GM23248 (cell line): ENCODE measurements at regions not wholly inside any gene's neighbourhood (a gene's known extent, or its start where the extent isn't known, plus 50 kb on each side); places are given as distances from the start of the nearest gene placed in this dataset.
"Not testable (repeated sequence)": the region's sequence is repeated elsewhere in the genome, so short reads cannot be mapped to it uniquely, and the experiment has no call there.

ENCODE experiments used
- DNase-seq: peaks from one replicate; pipeline ENCODE4 v3.0.0-alpha.2; 2015
- H2AFZ ChIP-seq: fragments of 200-600 bp; sonication (generic); 2 replicates; pipeline ENCODE4 v1.6.1; 2016; ENCODE audit warnings: antibody characterized with exemption
- H3F3A ChIP-seq: fragments of 200-600 bp; sonication (generic); 2 replicates; pipeline ENCODE4 v1.6.1; 2016; ENCODE audit warnings: mild to moderate bottlenecking, antibody characterized with exemption, mixed run types; ENCODE audit not compliant: insufficient read depth
- H3K27ac ChIP-seq: fragments of 200-600 bp; sonication (generic); 2 replicates; pipeline ENCODE4 v1.5.1; 2016; ENCODE audit warnings: mild to moderate bottlenecking
- H3K27me3 ChIP-seq: fragments of 200-600 bp; sonication (generic); replicated peaks from 2 replicates; pipeline ENCODE4 v1.6.1; 2016; ENCODE audit warnings: mild to moderate bottlenecking; ENCODE audit not compliant: insufficient read depth
- H3K36me3 ChIP-seq: fragments of 200-600 bp; sonication (generic); 2 replicates; pipeline ENCODE4 v1.6.1; 2016; ENCODE audit warnings: low read depth, mild to moderate bottlenecking
- H3K4me1 ChIP-seq: fragments of 200-600 bp; sonication (generic); 2 replicates; pipeline ENCODE4 v1.6.1; 2016; ENCODE audit warnings: mild to moderate bottlenecking; ENCODE audit not compliant: insufficient read depth
- H3K4me2 ChIP-seq: fragments of 200-600 bp; sonication (generic); one replicate; pipeline ENCODE4 v1.6.1; 2016; ENCODE audit warnings: mild to moderate bottlenecking; ENCODE audit not compliant: unreplicated experiment
- H3K4me3 ChIP-seq: fragments of 200-600 bp; sonication (generic); 2 replicates; pipeline ENCODE4 v1.5.1; 2016; ENCODE audit warnings: mild to moderate bottlenecking
- H3K79me2 ChIP-seq: fragments of 200-600 bp; sonication (generic); 2 replicates; pipeline ENCODE4 v1.6.1; 2016; ENCODE audit warnings: mild to moderate bottlenecking; ENCODE audit not compliant: insufficient read depth
- H3K9ac ChIP-seq: fragments of 200-600 bp; sonication (generic); 2 replicates; pipeline ENCODE4 v1.6.1; 2016; ENCODE audit warnings: mild to moderate bottlenecking
- H3K9me2 ChIP-seq: fragments of 200-600 bp; sonication (generic); 2 replicates; pipeline ENCODE4 v1.6.1; 2016; ENCODE audit warnings: mixed run types, mild to moderate bottlenecking, moderate library complexity; ENCODE audit not compliant: insufficient read depth
- H3K9me3 ChIP-seq: fragments of 200-600 bp; sonication (generic); one replicate; pipeline ENCODE4 v1.6.1; 2017; ENCODE audit warnings: low read depth
- H4K20me1 ChIP-seq: fragments of 200-600 bp; sonication (generic); 2 replicates; pipeline ENCODE4 v1.6.0; 2016; ENCODE audit not compliant: insufficient read depth
- EZH2 ChIP-seq: fragments of 200-600 bp; sonication (generic); IDR thresholded peaks from 2 replicates; pipeline ENCODE4 v1.6.1; 2018; ENCODE audit warnings: antibody characterized with exemption, mild to moderate bottlenecking; ENCODE audit not compliant: insufficient read depth, poor library complexity, severe bottlenecking
- EZH2phosphoT487 ChIP-seq: fragments of 200-600 bp; sonication (generic); IDR thresholded peaks from 2 replicates; pipeline ENCODE4 v1.6.1; 2018; ENCODE audit warnings: antibody characterized with exemption, moderate library complexity, mild to moderate bottlenecking, low read depth; ENCODE audit not compliant: insufficient read depth
- WGBS, 2 experiments: methylation state at CpG; one replicate each; pipeline ENCODE4 v1.1.6; 2015 to 2017; ENCODE audit warnings: low lambda C conversion rate in 2 of 2, low coverage in 1 of 2; ENCODE audit errors: missing lambda C conversion rate in 2 of 2; 5-methylcytosine and 5-hydroxymethylcytosine counted together
- in situ Hi-C: fragments of 300-500 bp; cut with MboI; formaldehyde crosslinking; loops from 2 replicates; pipeline ENCODE4 v1.15.0; 2020

GRCh38 chr2:37752766-37753165 is 81.3 kb upstream of the CDC42EP3 start:
- no peak for DNase-seq
- Histone ChIP-seq H3K9ac (no peak overlapping the region), H3K79me2 (no peaks in the 10 kb centered on the region), H3K9me2 (no peaks in the 10 kb centered on the region), H3K36me3 (no peaks in the 10 kb centered on the region), H3K27ac (no peak overlapping the region), H4K20me1 (no peaks in the 10 kb centered on the region), H3F3A (no peaks in the 10 kb centered on the region), H3K27me3 (no peaks in the 10 kb centered on the region), H3K9me3 (no peaks in the 10 kb centered on the region), H3K4me2 (no peak overlapping the region), H3K4me3 (no peak overlapping the region), H2AFZ (no peak overlapping the region), H3K4me1 (no peaks in the 10 kb centered on the region)
- WGBS, 2 experiments, result 63 to 65% methylated on average over 4 of the region's 4 CpGs
- in situ Hi-C loops, result no loop called here
- TF ChIP-seq EZH2phosphoT487 (no peak), EZH2 (no peak)

DNA sequence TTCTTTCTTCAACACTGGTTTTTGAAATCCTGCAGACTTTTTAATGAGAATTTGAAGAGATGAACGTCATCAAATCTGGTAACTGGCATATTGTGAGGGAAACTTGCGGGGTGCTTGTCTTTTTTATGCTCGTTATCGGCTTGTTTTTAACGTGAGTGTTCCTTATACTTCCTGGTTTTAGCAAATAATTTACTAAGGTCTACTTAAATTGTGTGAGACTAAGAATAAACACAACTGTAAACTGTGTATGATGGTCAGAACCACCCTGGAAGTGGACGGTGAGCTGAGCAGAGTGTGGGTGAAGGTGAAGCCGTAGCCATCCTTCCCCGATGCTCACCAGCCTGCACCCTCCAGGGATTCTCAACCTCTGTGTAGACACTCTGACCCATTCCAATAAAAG is 82.3 kb upstream of the CDC42EP3 start:
- no peaks in the 10 kb centered on the region for H4K20me1 ChIP-seq
- no peak overlapping the region for H3K4me2 ChIP-seq
- in situ Hi-C loops, result no loop called here
- no peak overlapping the region for H3K9ac ChIP-seq
- H3K27ac ChIP-seq, result no peak overlapping the region
- H3K9me2 ChIP-seq, result no peaks in the 10 kb centered on the region
- no peaks in the 10 kb centered on the region for H3K79me2 ChIP-seq
- 87 to 93% methylated on average over 8 of the region's 8 CpGs for WGBS, 2 experiments
- no peak overlapping the region for H3K4me3 ChIP-seq
- no peaks in the 10 kb centered on the region for H3K4me1 ChIP-seq
- H2AFZ ChIP-seq, result no peak overlapping the region
- no peak for TF ChIP-seq EZH2
- TF ChIP-seq EZH2phosphoT487, result no peak
- DNase-seq, result no peak
- no peaks in the 10 kb centered on the region for H3F3A ChIP-seq
- H3K36me3 ChIP-seq, result no peaks in the 10 kb centered on the region
- no peaks in the 10 kb centered on the region for H3K9me3 ChIP-seq
- H3K27me3 ChIP-seq, result no peaks in the 10 kb centered on the region

DNA sequence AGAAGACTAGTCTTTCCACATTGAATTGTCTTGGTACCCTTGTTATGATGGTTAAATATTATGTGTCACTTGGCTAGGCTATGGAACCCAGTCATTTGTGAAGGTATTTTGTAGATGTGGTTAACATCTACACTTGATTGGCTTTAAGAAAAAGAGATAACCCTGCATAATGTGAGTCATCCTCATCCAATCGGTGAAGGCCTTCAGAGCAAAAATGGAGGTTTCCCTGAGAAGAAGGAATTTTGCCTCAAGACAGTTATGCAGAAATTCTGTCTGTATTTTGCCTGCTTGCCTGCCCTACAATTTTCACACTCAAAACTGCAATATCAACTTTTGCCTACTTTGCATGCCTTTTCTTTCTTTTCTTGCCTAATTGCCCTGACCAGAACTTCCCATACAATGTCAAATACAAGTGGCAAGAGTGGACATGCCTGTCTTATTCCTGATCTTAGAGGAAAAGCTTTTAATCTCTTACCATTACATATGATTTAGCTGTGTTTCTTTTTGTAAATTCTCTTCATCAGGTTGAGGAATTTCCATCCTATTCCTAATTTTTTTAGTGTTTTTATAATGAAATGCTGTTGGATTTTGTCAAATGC is 84.6 kb upstream of the CDC42EP3 start:
- H3K36me3 ChIP-seq, H3K9ac ChIP-seq, H3K27ac ChIP-seq, H3K79me2 ChIP-seq, H3K4me1 ChIP-seq, H2AFZ ChIP-seq, H3K9me2 ChIP-seq, H3K27me3 ChIP-seq, H4K20me1 ChIP-seq, in situ Hi-C loops, H3K9me3 ChIP-seq, H3F3A ChIP-seq, H3K4me2 ChIP-seq, H3K4me3 ChIP-seq, DNase-seq: not testable (repeated sequence)
- 91 to 96% methylated on average over 1 of the region's 1 CpG for WGBS, 2 experiments

DNA sequence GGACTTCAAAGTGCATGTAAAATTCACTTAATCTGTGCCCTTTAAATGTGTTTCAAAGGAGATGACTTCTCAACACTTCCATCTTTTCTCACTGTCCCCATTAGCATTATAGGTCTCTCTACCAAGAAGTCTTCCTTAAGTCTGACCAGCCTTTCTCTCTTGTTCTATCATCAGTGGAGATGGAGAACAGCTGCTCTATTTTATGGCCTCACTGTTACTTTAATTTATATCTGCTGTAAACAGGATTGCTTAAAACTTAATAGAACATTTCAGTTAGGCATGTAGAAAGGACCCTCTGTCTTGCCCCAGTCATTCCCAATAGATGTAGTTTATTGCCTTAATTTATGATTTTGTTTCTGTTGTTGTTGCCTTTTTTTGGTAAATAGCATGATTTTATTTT is 86.0 kb upstream of the CDC42EP3 start:
- not testable (repeated sequence) for H3F3A ChIP-seq, H3K36me3 ChIP-seq

DNA sequence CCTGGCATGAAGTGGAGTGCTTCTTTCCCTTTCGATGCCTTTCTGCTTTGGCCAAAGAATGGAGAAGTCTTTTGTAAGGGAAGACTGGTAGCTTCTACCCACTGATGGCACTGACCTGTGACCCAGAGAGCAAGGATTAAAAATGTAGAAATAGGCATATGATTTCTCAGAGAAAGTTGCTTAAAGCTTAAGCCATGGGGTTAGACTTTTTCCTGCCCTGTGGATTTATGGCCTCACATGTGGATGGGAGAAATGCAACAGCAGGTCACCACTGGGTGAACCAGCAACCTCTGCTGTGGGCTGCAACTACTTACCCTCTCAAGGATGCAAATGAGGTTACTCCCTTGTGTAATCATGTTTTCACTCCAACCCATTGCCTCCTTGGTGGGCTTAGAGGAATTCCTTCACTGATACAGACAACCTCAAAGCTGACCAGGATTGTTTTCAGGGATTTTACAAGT is 86.7 kb upstream of the CDC42EP3 start:
- H4K20me1 ChIP-seq, H3K36me3 ChIP-seq, H3K9me3 ChIP-seq, H3K27ac ChIP-seq, in situ Hi-C loops, H2AFZ ChIP-seq, H3K27me3 ChIP-seq, H3K9ac ChIP-seq, DNase-seq, H3K4me2 ChIP-seq, H3K79me2 ChIP-seq, H3K4me3 ChIP-seq, H3K9me2 ChIP-seq, H3F3A ChIP-seq: not testable (repeated sequence)
- WGBS, 2 experiments, result 92 to 96% methylated on average over 1 of the region's 1 CpG
- H3K4me1 ChIP-seq, result peaks cover 12% of the 10 kb centered on the region

More for the DNA sequence above, 86.0 kb upstream of the CDC42EP3 start:
- H3K4me1 ChIP-seq, H3K27me3 ChIP-seq, DNase-seq, H3K9me3 ChIP-seq, H3K79me2 ChIP-seq, H3K9ac ChIP-seq, H3K4me3 ChIP-seq, H3K9me2 ChIP-seq, in situ Hi-C loops, H3K4me2 ChIP-seq, H2AFZ ChIP-seq, H4K20me1 ChIP-seq, H3K27ac ChIP-seq: not testable (repeated sequence)

GRCh38 chr2:37759989-37760388 is 88.5 kb upstream of the CDC42EP3 start:
- 98 to 100% methylated on average over 1 of the region's 1 CpG for WGBS, 2 experiments
- H3K4me1 ChIP-seq, result peaks cover 28% of the 10 kb centered on the region
- H3K9ac ChIP-seq, H3K27ac ChIP-seq, in situ Hi-C loops, H3K4me2 ChIP-seq, H2AFZ ChIP-seq, H3K4me3 ChIP-seq, H3K79me2 ChIP-seq, H3K36me3 ChIP-seq, DNase-seq, H4K20me1 ChIP-seq, H3K9me2 ChIP-seq, H3K9me3 ChIP-seq, H3K27me3 ChIP-seq, H3F3A ChIP-seq: not testable (repeated sequence)
